ENCODE measurements at regions not wholly inside any gene's neighbourhood (a gene's known extent, or its start where the extent isn't known, plus 50 kb on each side); places are given as distances from the start of the nearest gene placed in this dataset.

- DNase-seq (no peak), ATAC-seq (ENCODE audit: insufficient read depth, low read depth) (no peak)
- Histone ChIP-seq H3K27me3 (ENCODE audit: insufficient read depth, low read length, poor library complexity) (no peaks in the 10 kb centered on the region), H3K9ac (ENCODE audit: low read depth, low read length) (no peak overlapping the region), H3K4me3 (ENCODE audit: low read depth in 1 of 2, low read length in 2 of 2) (no peak overlapping the region), H3K4me2 (ENCODE audit: insufficient read depth, low read length) (no peak overlapping the region), H3K4me1 (ENCODE audit: insufficient read depth, low read length) (no peaks in the 10 kb centered on the region), H2AFZ (ENCODE audit: low read depth, low read length) (no peak overlapping the region), H3K79me2 (ENCODE audit: insufficient read depth, low read length) (no peaks in the 10 kb centered on the region), H3K9me3 (ENCODE audit: insufficient read depth, low read length, severe bottlenecking) (no peaks in the 10 kb centered on the region), H4K20me1 (ENCODE audit: insufficient read depth, low read length) (no peaks in the 10 kb centered on the region), H3K27ac (ENCODE audit: low read length) (no peak overlapping the region), H3K36me3 (ENCODE audit: insufficient read depth, low read length) (no peaks in the 10 kb centered on the region)
- no peak for TF ChIP-seq CTCF (IDR thresholded peaks at IDR 0.05; ENCODE audit: borderline replicate concordance, extremely low read depth, low read length, poor library complexity, severe bottlenecking)
- TF ChIP-seq EZH2 (IDR thresholded peaks at IDR 0.05; ENCODE audit: borderline replicate concordance, low read depth, low read length, severe bottlenecking): no peak
These were observed 380.3 kb downstream of the NYAP2 start for GRCh38 chr2:225779829-225780228.

GRCh38 chr2:225773148-225773547 is 373.6 kb downstream of the NYAP2 start:
- Histone ChIP-seq H3K9me3 (ENCODE audit: insufficient read depth, low read length, severe bottlenecking) (no peaks in the 10 kb centered on the region), H3K9ac (ENCODE audit: low read depth, low read length) (no peak overlapping the region), H3K4me3 (ENCODE audit: low read depth in 1 of 2, low read length in 2 of 2) (no peak overlapping the region), H4K20me1 (ENCODE audit: insufficient read depth, low read length) (no peaks in the 10 kb centered on the region), H3K36me3 (ENCODE audit: insufficient read depth, low read length) (no peaks in the 10 kb centered on the region), H3K27ac (ENCODE audit: low read length) (no peak overlapping the region), H3K4me2 (ENCODE audit: insufficient read depth, low read length) (no peak overlapping the region), H3K79me2 (ENCODE audit: insufficient read depth, low read length) (no peaks in the 10 kb centered on the region), H2AFZ (ENCODE audit: low read depth, low read length) (no peak overlapping the region), H3K27me3 (ENCODE audit: insufficient read depth, low read length, poor library complexity) (no peaks in the 10 kb centered on the region), H3K4me1 (ENCODE audit: insufficient read depth, low read length) (no peaks in the 10 kb centered on the region)
- DNase-seq: no peak
- no peak for ATAC-seq (ENCODE audit: insufficient read depth, low read depth)
- TF ChIP-seq CTCF (IDR thresholded peaks at IDR 0.05; ENCODE audit: borderline replicate concordance, extremely low read depth, low read length, poor library complexity, severe bottlenecking) (no peak), EZH2 (IDR thresholded peaks at IDR 0.05; ENCODE audit: borderline replicate concordance, low read depth, low read length, severe bottlenecking) (no peak)

- H3K27ac ChIP-seq (ENCODE audit: low read length): no peak overlapping the region
- no peaks in the 10 kb centered on the region for H4K20me1 ChIP-seq (ENCODE audit: insufficient read depth, low read length)
- H3K4me2 ChIP-seq (ENCODE audit: insufficient read depth, low read length): no peak overlapping the region
- H3K27me3 ChIP-seq (ENCODE audit: insufficient read depth, low read length, poor library complexity): no peaks in the 10 kb centered on the region
- ATAC-seq (ENCODE audit: insufficient read depth, low read depth): no peak
- H2AFZ ChIP-seq (ENCODE audit: low read depth, low read length): no peak overlapping the region
- no peaks in the 10 kb centered on the region for H3K4me1 ChIP-seq (ENCODE audit: insufficient read depth, low read length)
- H3K36me3 ChIP-seq (ENCODE audit: insufficient read depth, low read length): no peaks in the 10 kb centered on the region
- H3K9me3 ChIP-seq (ENCODE audit: insufficient read depth, low read length, severe bottlenecking): no peaks in the 10 kb centered on the region
- TF ChIP-seq EZH2 (IDR thresholded peaks at IDR 0.05; ENCODE audit: borderline replicate concordance, low read depth, low read length, severe bottlenecking): no peak
- no peak for TF ChIP-seq CTCF (IDR thresholded peaks at IDR 0.05; ENCODE audit: borderline replicate concordance, extremely low read depth, low read length, poor library complexity, severe bottlenecking)
- no peak overlapping the region for H3K9ac ChIP-seq (ENCODE audit: low read depth, low read length)
- H3K79me2 ChIP-seq (ENCODE audit: insufficient read depth, low read length): no peaks in the 10 kb centered on the region
- no peak overlapping the region for H3K4me3 ChIP-seq (ENCODE audit: low read depth in 1 of 2, low read length in 2 of 2)
- DNase-seq: no peak
These were observed 372.2 kb downstream of the NYAP2 start for GRCh38 chr2:225771701-225772100.

GRCh38 chr2:225768741-225769140 is 369.2 kb downstream of the NYAP2 start:
- no peaks in the 10 kb centered on the region for H3K27me3 ChIP-seq (ENCODE audit: insufficient read depth, low read length, poor library complexity)
- no peaks in the 10 kb centered on the region for H4K20me1 ChIP-seq (ENCODE audit: insufficient read depth, low read length)
- H3K9me3 ChIP-seq (ENCODE audit: insufficient read depth, low read length, severe bottlenecking): no peaks in the 10 kb centered on the region
- no peaks in the 10 kb centered on the region for H3K79me2 ChIP-seq (ENCODE audit: insufficient read depth, low read length)
- H3K9ac ChIP-seq (ENCODE audit: low read depth, low read length): no peak overlapping the region
- TF ChIP-seq EZH2 (IDR thresholded peaks at IDR 0.05; ENCODE audit: borderline replicate concordance, low read depth, low read length, severe bottlenecking): no peak
- TF ChIP-seq CTCF (IDR thresholded peaks at IDR 0.05; ENCODE audit: borderline replicate concordance, extremely low read depth, low read length, poor library complexity, severe bottlenecking): no peak
- ATAC-seq (ENCODE audit: insufficient read depth, low read depth): no peak
- H3K27ac ChIP-seq (ENCODE audit: low read length): no peak overlapping the region
- no peak overlapping the region for H3K4me3 ChIP-seq (ENCODE audit: low read depth in 1 of 2, low read length in 2 of 2)
- DNase-seq: no peak
- no peaks in the 10 kb centered on the region for H3K4me1 ChIP-seq (ENCODE audit: insufficient read depth, low read length)
- H3K36me3 ChIP-seq (ENCODE audit: insufficient read depth, low read length): no peaks in the 10 kb centered on the region
- H2AFZ ChIP-seq (ENCODE audit: low read depth, low read length): no peak overlapping the region
- no peak overlapping the region for H3K4me2 ChIP-seq (ENCODE audit: insufficient read depth, low read length)
